Kidney epithelial cell (primary cell): ENCODE measurements at regions not wholly inside any gene's neighbourhood (a gene's known extent, or its start where the extent isn't known, plus 50 kb on each side); places are given as distances from the start of the nearest gene placed in this dataset.

Experiments used
- DNase-seq: peaks from one replicate; pipeline ENCODE4 v3.0.0-alpha.2; 2010; ENCODE audit warnings: low read depth
- H3K27me3 ChIP-seq: 2 replicates; pipeline ENCODE4 v1.6.0; 2011; ENCODE audit warnings: low read length; ENCODE audit not compliant: control insufficient read depth, insufficient read depth
- H3K36me3 ChIP-seq: 2 replicates; pipeline ENCODE4 v1.5.1; 2011; ENCODE audit warnings: low read length; ENCODE audit not compliant: control insufficient read depth, insufficient read depth
- H3K4me3 ChIP-seq: 2 replicates; pipeline ENCODE4 v1.5.1; 2011; ENCODE audit warnings: low read depth, mild to moderate bottlenecking, control low read depth, low read length
- CTCF ChIP-seq: IDR thresholded peaks from 2 replicates; pipeline ENCODE4 v1.5.1; 2011; ENCODE audit warnings: mild to moderate bottlenecking, moderate library complexity, low read length, control low read depth, inconsistent platforms; ENCODE audit not compliant: insufficient read depth, poor library complexity, severe bottlenecking

GRCh38 chr5:98603456-98603855, 170.0 kb upstream of the RGMB start:
- H3K27me3 ChIP-seq: no peaks in the 10 kb centered on the region
- no peak overlapping the region for H3K4me3 ChIP-seq
- no peak for TF ChIP-seq CTCF
- H3K36me3 ChIP-seq: no peaks in the 10 kb centered on the region
- no peak for DNase-seq

- TF ChIP-seq CTCF: no peak
- no peaks in the 10 kb centered on the region for H3K36me3 ChIP-seq
- H3K27me3 ChIP-seq: no peaks in the 10 kb centered on the region
- no peak for DNase-seq
- H3K4me3 ChIP-seq: no peak overlapping the region
Observed at GRCh38 chr5:98604301-98604700, 169.2 kb upstream of the RGMB start.

- no peak for DNase-seq
- Histone ChIP-seq H3K36me3 (no peaks in the 10 kb centered on the region), H3K27me3 (no peaks in the 10 kb centered on the region), H3K4me3 (no peak overlapping the region)
- no peak for TF ChIP-seq CTCF
Observed at GRCh38 chr5:98604721-98605425, 168.6 kb upstream of the RGMB start.

- TF ChIP-seq CTCF: no peak
Observed at GRCh38 chr5:98605426-98605825, 168.0 kb upstream of the RGMB start.

GRCh38 chr5:98606961-98607360, 166.5 kb upstream of the RGMB start:
- H3K4me3 ChIP-seq: no peak overlapping the region
- no peaks in the 10 kb centered on the region for H3K27me3 ChIP-seq
- no peak for TF ChIP-seq CTCF
- DNase-seq: no peak
- no peaks in the 10 kb centered on the region for H3K36me3 ChIP-seq

More at GRCh38 chr5:98605426-98605825, 168.0 kb upstream of the RGMB start:
- H3K27me3 ChIP-seq: no peaks in the 10 kb centered on the region
- H3K4me3 ChIP-seq: no peak overlapping the region
- DNase-seq: no peak
- H3K36me3 ChIP-seq: no peaks in the 10 kb centered on the region

- DNase-seq: no peak
- no peak overlapping the region for H3K4me3 ChIP-seq
- no peak for TF ChIP-seq CTCF
- H3K36me3 ChIP-seq: no peaks in the 10 kb centered on the region
- H3K27me3 ChIP-seq: no peaks in the 10 kb centered on the region
Observed at GRCh38 chr5:98608052-98608451, 165.4 kb upstream of the RGMB start.
